ENCODE measurements at regions not wholly inside any gene's neighbourhood (a gene's known extent, or its start where the extent isn't known, plus 50 kb on each side); places are given as distances from the start of the nearest gene placed in this dataset.

DNA sequence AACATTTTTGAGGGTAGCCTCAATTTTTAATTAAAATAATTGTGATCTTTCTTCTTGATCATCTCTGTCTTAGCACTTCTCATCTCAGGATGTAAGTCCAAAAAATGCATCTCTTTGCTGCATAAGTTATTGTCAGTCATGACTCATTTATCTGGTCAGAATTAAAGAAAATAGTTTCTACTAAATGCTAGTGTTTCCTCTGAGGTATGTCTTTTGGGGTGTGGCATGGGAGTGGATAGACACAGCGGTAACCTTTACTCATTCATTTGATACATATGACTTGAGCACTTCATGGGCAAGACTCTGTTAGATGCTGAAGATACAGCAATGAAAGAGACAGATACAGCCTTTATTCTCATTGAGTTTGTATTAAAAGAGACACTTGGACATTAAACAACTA lies 284.7 kb downstream of the IRS1 start:
- no peaks in the 10 kb centered on the region for H3K27me3 ChIP-seq (ENCODE audit: insufficient read depth)
- no peak overlapping the region for H2AFZ ChIP-seq
- H3K4me3 ChIP-seq, result no peak overlapping the region
- no peak overlapping the region for H3K4me2 ChIP-seq
- Mint-ChIP-seq H3K27me3 (ENCODE audit: insufficient read depth, low read depth, poor library complexity) (peaks cover 2% of the 10 kb centered on the region), H3K27ac (no peak overlapping the region), H3K9me3 (peaks cover 7% of the 10 kb centered on the region; the same call in 2 of the 3 replicates), H3K4me3 (no peak overlapping the region), H3K4me1 (no peaks in the 10 kb centered on the region), H3K36me3 (ENCODE audit: low read depth) (no peaks in the 10 kb centered on the region; the same call in 2 of the 3 replicates)
- 0 out of 2 replicates have a peak, but pooled peaks cover 5% of the 10 kb centered on the region for H3K9me2 ChIP-seq (ENCODE audit: insufficient read depth)
- no peaks in the 10 kb centered on the region for H3K4me1 ChIP-seq (ENCODE audit: insufficient read depth)
- ATAC-seq (no peak), DNase-seq (ENCODE audit: low spot score) (no peak)
- H3F3A ChIP-seq (replicated peaks; ENCODE audit: low read depth), result no peaks in the 10 kb centered on the region
- H3K36me3 ChIP-seq (ENCODE audit: insufficient read depth), result no peaks in the 10 kb centered on the region
- no peaks in the 10 kb centered on the region for H3K79me2 ChIP-seq (replicated peaks; ENCODE audit: insufficient read depth)
- TF ChIP-seq POLR2AphosphoS5 (IDR thresholded peaks at IDR 0.05; ENCODE audit: low read depth) (no peak), STAT1 (IDR thresholded peaks at IDR 0.05; ENCODE audit: unreplicated experiment) (no peak), JUNB (IDR thresholded peaks at IDR 0.05; ENCODE audit: unreplicated experiment) (no peak), ZNF462 (CRISPR knock-in tag; IDR thresholded peaks at IDR 0.05) (no peak), ZNF114 (CRISPR knock-in tag; IDR thresholded peaks at IDR 0.05) (no peak)
- H4K20me1 ChIP-seq (replicated peaks; ENCODE audit: insufficient read depth), result no peaks in the 10 kb centered on the region
- H3K27ac ChIP-seq (ENCODE audit: low read depth), result no peak overlapping the region

DNA sequence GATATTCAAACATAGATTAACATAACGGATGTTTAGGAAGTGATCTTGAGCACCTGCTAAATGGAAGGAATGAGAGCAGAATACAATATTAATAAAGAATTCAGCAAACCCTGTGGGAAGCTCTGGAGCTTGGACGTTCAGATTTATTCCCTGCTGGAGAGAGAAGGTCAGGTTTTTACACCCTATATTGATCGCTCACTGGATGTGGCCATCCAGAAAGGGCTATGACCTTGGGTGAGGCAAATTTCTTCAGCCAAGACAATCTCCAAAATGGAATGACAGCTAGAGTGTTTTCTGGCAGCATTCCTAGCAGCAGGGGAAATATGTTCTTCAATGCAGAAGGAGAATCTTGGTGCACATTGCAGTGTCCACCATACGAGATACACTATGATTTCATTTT lies 288.3 kb downstream of the IRS1 start:
- H3K4me1 ChIP-seq (ENCODE audit: insufficient read depth), result no peaks in the 10 kb centered on the region

More for the DNA sequence above, 288.3 kb downstream of the IRS1 start:
- Histone ChIP-seq H3K27me3 (ENCODE audit: insufficient read depth) (no peaks in the 10 kb centered on the region), H4K20me1 (replicated peaks; ENCODE audit: insufficient read depth) (no peaks in the 10 kb centered on the region), H2AFZ (0 out of 2 replicates have a peak overlapping the region, but pooled peaks have one; percentile 52), H3K4me3 (no peak overlapping the region), H3K27ac (ENCODE audit: low read depth) (no peak overlapping the region), H3K4me2 (no peak overlapping the region), H3F3A (replicated peaks; ENCODE audit: low read depth) (no peaks in the 10 kb centered on the region), H3K79me2 (replicated peaks; ENCODE audit: insufficient read depth) (no peaks in the 10 kb centered on the region), H3K36me3 (ENCODE audit: insufficient read depth) (no peaks in the 10 kb centered on the region), H3K9me2 (ENCODE audit: insufficient read depth) (no peaks in the 10 kb centered on the region)
- Mint-ChIP-seq H3K4me3 (no peak overlapping the region), H3K36me3 (ENCODE audit: low read depth) (no peaks in the 10 kb centered on the region), H3K27ac (no peak overlapping the region), H3K9me3 (no peaks in the 10 kb centered on the region), H3K4me1 (no peaks in the 10 kb centered on the region), H3K27me3 (ENCODE audit: insufficient read depth, low read depth, poor library complexity) (peaks cover 2% of the 10 kb centered on the region)
- DNase-seq (ENCODE audit: low spot score) (no peak), ATAC-seq (no peak)
- TF ChIP-seq JUNB (IDR thresholded peaks at IDR 0.05; ENCODE audit: unreplicated experiment) (no peak), NANOG (IDR thresholded peaks at IDR 0.05; ENCODE audit: borderline replicate concordance) (no peak), EZH2phosphoT487 (IDR thresholded peaks at IDR 0.05; ENCODE audit: unreplicated experiment) (no peak), EZH2 (IDR thresholded peaks at IDR 0.05; ENCODE audit: low read depth, unreplicated experiment) (no peak), ETS1 (IDR thresholded peaks at IDR 0.05) (no peak), POLR2AphosphoS5 (IDR thresholded peaks at IDR 0.05; ENCODE audit: low read depth) (no peak), ZNF331 (CRISPR knock-in tag; IDR thresholded peaks at IDR 0.05; ENCODE audit: low read depth) (no peak), ZNF114 (CRISPR knock-in tag; IDR thresholded peaks at IDR 0.05) (no peak)
- TF ChIP-seq, protein P1, sequence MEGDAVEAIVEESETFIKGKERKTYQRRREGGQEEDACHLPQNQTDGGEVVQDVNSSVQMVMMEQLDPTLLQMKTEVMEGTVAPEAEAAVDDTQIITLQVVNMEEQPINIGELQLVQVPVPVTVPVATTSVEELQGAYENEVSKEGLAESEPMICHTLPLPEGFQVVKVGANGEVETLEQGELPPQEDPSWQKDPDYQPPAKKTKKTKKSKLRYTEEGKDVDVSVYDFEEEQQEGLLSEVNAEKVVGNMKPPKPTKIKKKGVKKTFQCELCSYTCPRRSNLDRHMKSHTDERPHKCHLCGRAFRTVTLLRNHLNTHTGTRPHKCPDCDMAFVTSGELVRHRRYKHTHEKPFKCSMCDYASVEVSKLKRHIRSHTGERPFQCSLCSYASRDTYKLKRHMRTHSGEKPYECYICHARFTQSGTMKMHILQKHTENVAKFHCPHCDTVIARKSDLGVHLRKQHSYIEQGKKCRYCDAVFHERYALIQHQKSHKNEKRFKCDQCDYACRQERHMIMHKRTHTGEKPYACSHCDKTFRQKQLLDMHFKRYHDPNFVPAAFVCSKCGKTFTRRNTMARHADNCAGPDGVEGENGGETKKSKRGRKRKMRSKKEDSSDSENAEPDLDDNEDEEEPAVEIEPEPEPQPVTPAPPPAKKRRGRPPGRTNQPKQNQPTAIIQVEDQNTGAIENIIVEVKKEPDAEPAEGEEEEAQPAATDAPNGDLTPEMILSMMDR (conservative IDR thresholded peaks at IDR 0.05; ENCODE audit: low read depth in 2 of 2), result no peak
